ENCODE measurements at regions not wholly inside any gene's neighbourhood (a gene's known extent, or its start where the extent isn't known, plus 50 kb on each side); places are given as distances from the start of the nearest gene placed in this dataset.

DNA sequence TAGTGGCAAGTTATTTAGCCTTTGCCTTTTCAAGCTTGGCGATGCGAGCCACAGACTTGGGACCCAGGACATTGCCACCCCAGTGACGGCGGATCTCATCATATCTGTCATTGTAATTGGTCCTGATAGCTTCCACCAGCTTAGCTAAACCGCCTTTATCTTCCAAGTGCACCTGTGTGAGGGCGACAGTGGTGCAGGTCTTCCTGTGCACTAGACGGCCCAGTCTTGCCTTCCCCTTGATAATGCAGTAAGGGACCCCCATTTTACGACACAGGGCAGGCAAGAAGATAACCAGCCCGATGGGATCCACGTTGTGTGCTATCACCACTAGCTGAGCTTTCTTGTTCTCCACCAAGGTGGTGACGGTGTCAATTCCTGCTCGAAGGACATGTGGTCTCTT lies 99.6 kb upstream of the ITGB1 start:
- H4K20me1 ChIP-seq (ENCODE audit: insufficient read depth, low read length, poor library complexity, severe bottlenecking) = no peaks in the 10 kb centered on the region
- H3K36me3 ChIP-seq (ENCODE audit: insufficient read depth, low read length) = no peaks in the 10 kb centered on the region
- no peaks in the 10 kb centered on the region for H3K9me3 ChIP-seq (ENCODE audit: insufficient read depth, low read depth, low read length)
- H3K9me2 ChIP-seq (replicated peaks; ENCODE audit: low read depth, low read length) = no peaks in the 10 kb centered on the region
- no peaks in the 10 kb centered on the region for H3F3A ChIP-seq (ENCODE audit: low read depth)
- H3K4me3 ChIP-seq (ENCODE audit: low read length, poor library complexity, severe bottlenecking) = no peak overlapping the region
- no peaks in the 10 kb centered on the region for H3K27me3 ChIP-seq (ENCODE audit: insufficient read depth, low read length, poor library complexity, severe bottlenecking)
- no peak overlapping the region for H3K4me2 ChIP-seq (ENCODE audit: low read depth, low read length, poor library complexity, severe bottlenecking)
- no peaks in the 10 kb centered on the region for H3K79me2 ChIP-seq (ENCODE audit: insufficient read depth, low read length)
- no peaks in the 10 kb centered on the region for H3K4me1 ChIP-seq (ENCODE audit: insufficient read depth, low read length, poor library complexity, severe bottlenecking)
- no peak overlapping the region for H3K9ac ChIP-seq (ENCODE audit: low read depth, low read length, poor library complexity, severe bottlenecking)
- TF ChIP-seq, protein P1, sequence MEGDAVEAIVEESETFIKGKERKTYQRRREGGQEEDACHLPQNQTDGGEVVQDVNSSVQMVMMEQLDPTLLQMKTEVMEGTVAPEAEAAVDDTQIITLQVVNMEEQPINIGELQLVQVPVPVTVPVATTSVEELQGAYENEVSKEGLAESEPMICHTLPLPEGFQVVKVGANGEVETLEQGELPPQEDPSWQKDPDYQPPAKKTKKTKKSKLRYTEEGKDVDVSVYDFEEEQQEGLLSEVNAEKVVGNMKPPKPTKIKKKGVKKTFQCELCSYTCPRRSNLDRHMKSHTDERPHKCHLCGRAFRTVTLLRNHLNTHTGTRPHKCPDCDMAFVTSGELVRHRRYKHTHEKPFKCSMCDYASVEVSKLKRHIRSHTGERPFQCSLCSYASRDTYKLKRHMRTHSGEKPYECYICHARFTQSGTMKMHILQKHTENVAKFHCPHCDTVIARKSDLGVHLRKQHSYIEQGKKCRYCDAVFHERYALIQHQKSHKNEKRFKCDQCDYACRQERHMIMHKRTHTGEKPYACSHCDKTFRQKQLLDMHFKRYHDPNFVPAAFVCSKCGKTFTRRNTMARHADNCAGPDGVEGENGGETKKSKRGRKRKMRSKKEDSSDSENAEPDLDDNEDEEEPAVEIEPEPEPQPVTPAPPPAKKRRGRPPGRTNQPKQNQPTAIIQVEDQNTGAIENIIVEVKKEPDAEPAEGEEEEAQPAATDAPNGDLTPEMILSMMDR (conservative IDR thresholded peaks at IDR 0.05; ENCODE audit: low read length) = no peak
- no peak for TF ChIP-seq EZH2phosphoT487 (IDR thresholded peaks at IDR 0.05; ENCODE audit: borderline replicate concordance)
- no peak overlapping the region for H2AFZ ChIP-seq (ENCODE audit: low read length)

DNA sequence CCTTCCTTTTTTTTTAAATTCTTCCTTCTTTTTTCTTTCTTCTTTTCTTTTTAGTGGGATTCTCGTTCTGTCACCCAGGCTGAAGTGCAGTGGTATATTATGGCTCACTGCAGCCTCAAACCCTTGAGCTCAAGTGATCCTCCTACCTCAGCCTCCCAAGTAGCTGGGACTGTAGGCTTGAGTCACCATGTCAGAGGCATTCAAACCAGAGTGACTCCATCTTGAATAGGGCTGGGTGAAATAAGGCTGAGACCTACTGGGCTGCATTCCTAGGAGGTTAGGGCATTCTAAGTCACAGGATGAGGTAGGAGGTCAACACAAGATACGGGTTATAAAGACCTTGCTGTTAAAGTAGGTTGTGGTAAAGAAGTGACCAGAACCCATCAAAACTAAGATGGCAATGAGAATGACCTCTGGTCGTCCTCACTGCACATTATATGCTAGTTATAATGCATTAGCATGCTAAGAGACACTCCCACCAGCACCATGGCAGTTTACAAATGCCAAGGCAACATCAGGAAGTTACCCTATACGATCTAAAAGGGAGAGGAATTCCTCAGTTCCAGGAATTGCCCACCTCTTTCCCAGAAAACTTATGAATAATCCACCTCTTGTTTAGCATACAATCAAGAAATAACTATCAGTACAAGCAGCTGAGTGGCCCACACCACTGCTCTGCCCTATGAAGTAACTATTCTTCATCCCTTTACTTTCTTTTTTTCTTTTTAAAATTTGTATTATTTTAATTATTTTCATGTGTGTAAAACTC lies 99.0 kb upstream of the ITGB1 start:
- Histone ChIP-seq H3K9me2 (replicated peaks; ENCODE audit: low read depth, low read length) (no peaks in the 10 kb centered on the region), H3K27me3 (ENCODE audit: insufficient read depth, low read length, poor library complexity, severe bottlenecking) (no peaks in the 10 kb centered on the region), H3K9ac (ENCODE audit: low read depth, low read length, poor library complexity, severe bottlenecking) (no peak overlapping the region), H2AFZ (ENCODE audit: low read length) (no peak overlapping the region), H3K4me1 (ENCODE audit: insufficient read depth, low read length, poor library complexity, severe bottlenecking) (no peaks in the 10 kb centered on the region), H3K79me2 (ENCODE audit: insufficient read depth, low read length) (no peaks in the 10 kb centered on the region), H4K20me1 (ENCODE audit: insufficient read depth, low read length, poor library complexity, severe bottlenecking) (no peaks in the 10 kb centered on the region), H3K36me3 (ENCODE audit: insufficient read depth, low read length) (no peaks in the 10 kb centered on the region), H3K9me3 (ENCODE audit: insufficient read depth, low read depth, low read length) (no peaks in the 10 kb centered on the region), H3K4me2 (ENCODE audit: low read depth, low read length, poor library complexity, severe bottlenecking) (no peak overlapping the region), H3K4me3 (ENCODE audit: low read length, poor library complexity, severe bottlenecking) (no peak overlapping the region), H3F3A (ENCODE audit: low read depth) (no peaks in the 10 kb centered on the region)
- no peak for TF ChIP-seq EZH2phosphoT487 (IDR thresholded peaks at IDR 0.05; ENCODE audit: borderline replicate concordance)
- TF ChIP-seq, protein P1 (conservative IDR thresholded peaks at IDR 0.05; ENCODE audit: low read length) = no peak

DNA sequence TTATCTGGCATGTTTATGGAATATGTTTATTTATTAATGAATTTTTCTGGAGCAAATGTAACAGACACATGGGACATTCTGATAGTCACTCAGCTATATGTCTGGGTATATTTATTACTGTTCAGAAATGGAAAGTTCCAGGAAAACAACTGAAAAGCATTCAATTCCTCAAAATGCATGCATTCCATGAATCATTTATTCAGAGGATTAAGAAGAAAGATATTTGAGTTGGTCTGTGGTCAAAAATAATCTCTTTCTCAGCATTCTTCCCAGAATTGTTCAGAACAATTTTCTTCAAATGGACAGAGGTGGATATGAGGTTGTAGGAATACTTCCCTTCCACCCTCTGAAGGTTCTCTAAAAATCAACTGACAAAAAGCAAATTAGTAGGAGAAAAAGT lies 97.6 kb upstream of the ITGB1 start:
- no peaks in the 10 kb centered on the region for H3K9me3 ChIP-seq (ENCODE audit: insufficient read depth, low read depth, low read length)
- H3K4me2 ChIP-seq (ENCODE audit: low read depth, low read length, poor library complexity, severe bottlenecking) = no peak overlapping the region

More for the DNA sequence above, 97.6 kb upstream of the ITGB1 start:
- TF ChIP-seq EZH2phosphoT487 (IDR thresholded peaks at IDR 0.05; ENCODE audit: borderline replicate concordance) = no peak
- TF ChIP-seq, protein P1 (conservative IDR thresholded peaks at IDR 0.05; ENCODE audit: low read length) = no peak
- Histone ChIP-seq H3K4me1 (ENCODE audit: insufficient read depth, low read length, poor library complexity, severe bottlenecking) (peaks cover 8% of the 10 kb centered on the region), H3K4me3 (ENCODE audit: low read length, poor library complexity, severe bottlenecking) (no peak overlapping the region), H3K27me3 (ENCODE audit: insufficient read depth, low read length, poor library complexity, severe bottlenecking) (no peaks in the 10 kb centered on the region), H3F3A (ENCODE audit: low read depth) (no peaks in the 10 kb centered on the region), H2AFZ (ENCODE audit: low read length) (no peak overlapping the region), H3K79me2 (ENCODE audit: insufficient read depth, low read length) (no peaks in the 10 kb centered on the region), H4K20me1 (ENCODE audit: insufficient read depth, low read length, poor library complexity, severe bottlenecking) (no peaks in the 10 kb centered on the region), H3K9ac (ENCODE audit: low read depth, low read length, poor library complexity, severe bottlenecking) (no peak overlapping the region), H3K36me3 (ENCODE audit: insufficient read depth, low read length) (no peaks in the 10 kb centered on the region), H3K9me2 (replicated peaks; ENCODE audit: low read depth, low read length) (no peaks in the 10 kb centered on the region)

Data from Loucy (cell line).